Panc1 (cell line): ENCODE measurements at regions not wholly inside any gene's neighbourhood (a gene's known extent, or its start where the extent isn't known, plus 50 kb on each side); places are given as distances from the start of the nearest gene placed in this dataset.

Source experiments
- ATAC-seq: fragments of 200-7000 bp; cut with Tn5 transposase; 2 replicates; pipeline ENCODE4 v1.9.1; 2020; ENCODE audit warnings: mild to moderate bottlenecking, moderate library complexity
- BruUV-seq: library from RNA; stranded (reverse); fragments of 400-500 nt; replicated peaks from 2 replicates; lab custom pipeline; 2021; lab: Mats Ljungman, UMichigan
- CTCF ChIA-PET: fragments of 300-600 bp; sonication (Branson Sonifier 250); formaldehyde crosslinking; loops from one replicate; lab custom pipeline; 2022; ENCODE audit warnings: antibody characterized with exemption; lab: Charles Lee
- POLR2A ChIA-PET: fragments of 300-600 bp; sonication (Branson Sonifier 250); formaldehyde crosslinking; loops from one replicate; lab custom pipeline; 2022; ENCODE audit warnings: antibody characterized with exemption; lab: Charles Lee
- DNase-seq: peaks from one replicate; pipeline ENCODE4 v3.0.0-alpha.2; 2010; ENCODE audit warnings: low read depth, low spot score
- H3K27ac ChIP-seq: 2 replicates; pipeline ENCODE4 v1.5.1; 2011; ENCODE audit warnings: mild to moderate bottlenecking, low read length, inconsistent platforms
- H3K27me3 ChIP-seq: fragments of 200-500 bp; sonication (Bioruptor generic); 2 replicates; pipeline ENCODE4 v1.6.0; 2014; ENCODE audit warnings: low read length, inconsistent platforms; ENCODE audit not compliant: control insufficient read depth, insufficient read depth
- H3K36me3 ChIP-seq: fragments of 200-500 bp; sonication (Bioruptor generic); 2 replicates; pipeline ENCODE4 v1.5.1; 2014; ENCODE audit warnings: inconsistent platforms, mild to moderate bottlenecking, low read length, moderate library complexity; ENCODE audit not compliant: control insufficient read depth, insufficient read depth
- H3K4me1 ChIP-seq: 2 replicates; pipeline ENCODE4 v1.5.1; 2011; ENCODE audit warnings: inconsistent platforms, mild to moderate bottlenecking, low read length, moderate library complexity; ENCODE audit not compliant: control insufficient read depth, insufficient read depth
- H3K4me3 ChIP-seq, 2 experiments: 2 replicates each; pipeline ENCODE4 v1.5.1; 2011 to 2012; ENCODE audit warnings: low read depth in 2 of 2, low read length in 2 of 2, mild to moderate bottlenecking in 2 of 2, inconsistent platforms in 1 of 2, moderate library complexity in 1 of 2
- H3K9me3 ChIP-seq: fragments of 200-500 bp; sonication (Bioruptor generic); 2 replicates; pipeline ENCODE4 v1.5.1; 2014; ENCODE audit warnings: low read depth, mild to moderate bottlenecking, inconsistent platforms, low read length, moderate library complexity; ENCODE audit not compliant: control insufficient read depth, insufficient read depth
- CTCF ChIP-seq: fragments of 450-650 bp; IDR thresholded peaks from 2 replicates; pipeline ENCODE4 v1.5.1; 2017; ENCODE audit warnings: mild to moderate bottlenecking
- POLR2AphosphoS5 ChIP-seq: IDR thresholded peaks from 2 replicates; pipeline ENCODE4 v1.6.1; 2012; ENCODE audit warnings: mild to moderate bottlenecking, low read depth, low read length, moderate library complexity
- REST ChIP-seq, 2 experiments: IDR thresholded peaks; 2 replicates each; pipeline ENCODE4 v1.6.1; 2011 to 2012; ENCODE audit warnings: low read depth in 2 of 2, control low read depth in 1 of 2, low read length in 1 of 2, mild to moderate bottlenecking in 1 of 2, moderate library complexity in 1 of 2; ENCODE audit not compliant: insufficient read depth in 1 of 2
- SIN3A ChIP-seq: IDR thresholded peaks from 2 replicates; pipeline ENCODE4 v1.6.1; 2012; ENCODE audit warnings: low read depth, mild to moderate bottlenecking, low read length, moderate library complexity, borderline replicate concordance; ENCODE audit not compliant: insufficient read depth
- TCF7L2 ChIP-seq: IDR thresholded peaks from 2 replicates; pipeline ENCODE4 v1.6.1; 2011; ENCODE audit warnings: mild to moderate bottlenecking, low read depth, low read length, inconsistent platforms
- in situ Hi-C: cut with HindIII; loops from 2 replicates; pipeline ENCODE4 v1.10.0; 2016; ENCODE audit warnings: low sequenced_read_pairs, low pct_unique_long_range_greater_than_20kb
- intact Hi-C: fragments of 100-400 bp; cut with micrococcal nuclease; formaldehyde crosslinking; loops from one replicate; pipeline ENCODE4 v1.10.0; 2022; ENCODE audit not compliant: unreplicated experiment

- ATAC-seq (no peak), DNase-seq (no peak)
- POLR2A ChIA-PET, result no interaction called here
- CTCF ChIA-PET, result no interaction called here
- intact Hi-C loops (no loop called here), in situ Hi-C loops (no loop called here)
- Histone ChIP-seq H3K9me3 (no peaks in the 10 kb centered on the region), H3K36me3 (no peaks in the 10 kb centered on the region), H3K27me3 (no peaks in the 10 kb centered on the region), H3K27ac (no peak overlapping the region), H3K4me1 (no peaks in the 10 kb centered on the region), H3K4me3 (no peak overlapping the region)
- BruUV-seq, result no TSS peak
- TF ChIP-seq TCF7L2 (no peak), POLR2AphosphoS5 (no peak), REST (IDR thresholded peaks at IDR 0.05; ENCODE audit: insufficient read depth in 1 of 2, low read depth in 2 of 2, low read length in 1 of 2) (no peak), SIN3A (no peak), CTCF (no peak)
These were observed 126.3 kb upstream of the PLAAT1 start for GRCh38 chr3:193114431-193115340.

DNA sequence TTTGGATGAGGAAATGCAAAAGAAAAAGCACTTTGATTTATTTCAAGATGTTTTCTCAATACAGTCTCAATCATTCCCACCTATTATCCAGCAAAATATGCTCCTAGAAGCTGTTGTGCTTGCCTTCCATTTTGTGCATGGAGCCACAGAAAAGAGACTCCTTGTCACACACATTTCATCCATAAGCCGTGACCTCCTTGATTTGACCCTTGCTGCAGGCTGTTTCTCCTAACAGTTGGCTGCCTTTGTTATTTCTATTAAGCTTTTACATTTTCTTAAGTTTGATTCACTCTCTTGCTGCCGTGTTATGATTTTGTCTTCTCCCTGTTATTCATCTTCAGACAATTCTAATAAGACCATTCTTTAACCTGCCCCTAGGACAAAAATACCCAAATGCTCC is 124.2 kb upstream of the PLAAT1 start:
- no peak for TF ChIP-seq CTCF
- TF ChIP-seq SIN3A, result no peak
- no peak for TF ChIP-seq REST (IDR thresholded peaks at IDR 0.05; ENCODE audit: insufficient read depth in 1 of 2, low read depth in 2 of 2, low read length in 1 of 2)
- no peak for TF ChIP-seq TCF7L2
- no peak for TF ChIP-seq POLR2AphosphoS5
- Histone ChIP-seq H3K4me3 (no peak overlapping the region), H3K36me3 (no peaks in the 10 kb centered on the region), H3K27me3 (no peaks in the 10 kb centered on the region), H3K9me3 (no peaks in the 10 kb centered on the region), H3K4me1 (no peaks in the 10 kb centered on the region), H3K27ac (no peak overlapping the region)
- in situ Hi-C loops, result no loop called here
- ChIA-PET CTCF (no interaction called here), POLR2A (no interaction called here)
- no TSS peak for BruUV-seq
- DNase-seq, result no peak
- no peak for ATAC-seq
- intact Hi-C loops, result no loop called here
